ENCODE measurements at regions not wholly inside any gene's neighbourhood (a gene's known extent, or its start where the extent isn't known, plus 50 kb on each side); places are given as distances from the start of the nearest gene placed in this dataset.

DNA sequence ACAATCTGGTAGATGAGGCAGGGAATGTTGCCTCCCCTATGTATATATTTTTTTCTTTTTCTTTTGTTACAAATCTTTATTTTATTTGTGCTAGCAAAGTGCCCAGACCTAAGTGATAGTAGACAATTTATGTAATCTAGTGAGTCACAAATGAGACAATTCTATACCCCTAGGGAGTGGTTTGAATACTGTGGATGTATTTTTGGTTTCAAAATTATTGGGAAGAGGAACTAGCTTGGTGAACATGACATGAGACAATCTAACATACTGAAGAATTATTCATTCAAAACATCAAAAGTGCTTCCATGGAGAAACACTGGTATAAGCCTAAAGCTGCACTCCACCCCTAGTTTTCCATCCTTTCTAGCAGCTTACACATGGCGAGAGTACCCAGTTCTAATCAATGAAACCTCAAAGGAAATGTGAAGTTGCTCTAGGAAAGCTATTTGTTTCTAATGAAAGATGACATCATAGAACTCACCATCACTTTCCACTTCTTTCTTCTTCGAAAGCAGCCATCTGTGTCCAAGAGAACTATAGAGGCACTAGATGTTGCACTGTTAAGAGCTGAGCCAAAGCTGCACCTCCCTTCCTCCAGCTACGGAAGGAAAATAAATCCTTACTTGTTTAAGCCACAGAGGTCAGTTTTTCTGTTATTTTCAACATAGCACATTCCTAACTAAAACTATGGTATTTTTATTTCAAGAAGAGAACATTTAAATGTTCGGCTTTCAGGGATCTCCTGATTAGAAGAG, 764.6 kb downstream of the LTN1 start:
- DNase-seq (no peak), ATAC-seq (no peak)
- Mint-ChIP-seq H3K27ac (no peak overlapping the region), H3K36me3 (ENCODE audit: low read depth) (no peaks in the 10 kb centered on the region), H3K4me3 (no peak overlapping the region), H3K4me1 (no peaks in the 10 kb centered on the region), H3K27me3 (peaks cover 4% of the 10 kb centered on the region)
- no peaks in the 10 kb centered on the region for H3K9me3 ChIP-seq (ENCODE audit: control insufficient read depth, low read length, poor library complexity, severe bottlenecking)

DNA sequence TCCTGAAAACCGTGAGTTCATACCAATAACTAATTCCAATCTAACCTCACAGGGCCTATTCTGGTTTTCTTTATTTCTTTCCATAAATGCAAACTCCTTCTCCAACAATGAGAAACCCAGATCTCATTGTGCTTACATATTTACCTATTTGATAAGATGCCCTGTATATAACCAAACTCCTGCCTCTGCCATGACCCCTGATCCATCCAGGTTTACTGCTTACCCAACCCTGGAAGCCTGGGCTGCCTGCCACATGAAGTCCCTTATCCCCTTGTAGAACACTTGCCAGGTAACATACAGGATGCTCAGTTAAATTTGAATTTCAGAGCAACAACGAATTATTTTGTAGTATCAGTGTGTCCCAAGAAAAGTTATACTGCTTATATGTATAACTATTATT, 766.1 kb downstream of the LTN1 start:
- no peak for ATAC-seq
- peaks cover 2% of the 10 kb centered on the region for H3K27me3 Mint-ChIP-seq
- no peak for DNase-seq
- no peak overlapping the region for H3K4me3 Mint-ChIP-seq
- H3K4me1 Mint-ChIP-seq, result no peaks in the 10 kb centered on the region
- no peak overlapping the region for H3K27ac Mint-ChIP-seq
- no peaks in the 10 kb centered on the region for H3K9me3 ChIP-seq (ENCODE audit: control insufficient read depth, low read length, poor library complexity, severe bottlenecking)
- no peaks in the 10 kb centered on the region for H3K36me3 Mint-ChIP-seq (ENCODE audit: low read depth)

DNA sequence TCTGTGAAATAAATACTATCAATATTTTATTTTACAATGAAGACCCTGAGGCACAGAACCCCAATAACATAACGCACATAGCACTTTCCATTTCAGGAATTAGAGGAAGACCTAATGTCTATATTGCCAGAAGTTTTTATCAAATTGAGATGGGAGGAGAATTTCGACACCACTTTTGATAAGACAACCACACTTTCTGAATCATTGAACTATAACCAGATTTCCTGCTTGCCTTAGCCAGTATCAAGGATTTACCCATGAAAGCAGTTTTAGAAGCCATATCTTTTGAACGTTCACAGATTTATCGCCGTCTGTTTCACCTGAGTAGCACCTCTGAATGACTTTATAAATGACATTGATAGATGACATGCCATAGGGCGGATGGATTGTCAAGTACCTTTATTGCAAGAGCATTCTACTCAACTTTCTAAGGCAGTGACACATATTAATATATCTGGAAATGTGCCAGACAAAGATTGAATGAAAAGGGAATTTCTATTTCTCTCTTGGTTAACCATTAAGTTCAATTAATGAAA, 768.4 kb downstream of the LTN1 start:
- no peak for ATAC-seq
- H3K4me1 Mint-ChIP-seq, result no peaks in the 10 kb centered on the region
- H3K4me3 Mint-ChIP-seq, result no peak overlapping the region
- H3K27ac Mint-ChIP-seq, result no peak overlapping the region
- DNase-seq, result no peak
- no peaks in the 10 kb centered on the region for H3K27me3 Mint-ChIP-seq
- H3K9me3 ChIP-seq (ENCODE audit: control insufficient read depth, low read length, poor library complexity, severe bottlenecking), result no peaks in the 10 kb centered on the region
- no peaks in the 10 kb centered on the region for H3K36me3 Mint-ChIP-seq (ENCODE audit: low read depth)

DNA sequence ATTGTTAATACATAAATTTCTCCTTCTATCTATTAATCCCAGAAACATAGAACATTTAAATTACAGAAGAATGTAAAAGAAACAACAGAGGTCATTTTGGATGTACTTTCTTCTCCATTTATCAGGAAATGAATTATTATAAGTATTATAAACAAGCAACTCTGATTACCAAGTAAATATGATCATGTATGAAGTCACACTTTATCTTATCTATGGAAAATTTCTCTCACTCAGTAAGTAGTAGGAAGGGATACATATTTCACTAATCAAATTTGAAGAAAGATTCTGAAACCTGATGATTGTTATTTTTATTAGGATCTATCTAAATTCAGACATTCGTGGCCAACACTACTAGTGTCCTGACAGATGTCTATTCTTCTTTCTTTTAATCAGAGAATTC, 770.7 kb downstream of the LTN1 start:
- H3K27ac Mint-ChIP-seq, result no peak overlapping the region
- H3K9me3 ChIP-seq (ENCODE audit: control insufficient read depth, low read length, poor library complexity, severe bottlenecking), result no peaks in the 10 kb centered on the region
- H3K36me3 Mint-ChIP-seq (ENCODE audit: low read depth), result no peaks in the 10 kb centered on the region
- ATAC-seq (no peak), DNase-seq (no peak)
- H3K4me3 Mint-ChIP-seq, result no peak overlapping the region
- H3K27me3 Mint-ChIP-seq, result no peaks in the 10 kb centered on the region
- no peaks in the 10 kb centered on the region for H3K4me1 Mint-ChIP-seq

DNA sequence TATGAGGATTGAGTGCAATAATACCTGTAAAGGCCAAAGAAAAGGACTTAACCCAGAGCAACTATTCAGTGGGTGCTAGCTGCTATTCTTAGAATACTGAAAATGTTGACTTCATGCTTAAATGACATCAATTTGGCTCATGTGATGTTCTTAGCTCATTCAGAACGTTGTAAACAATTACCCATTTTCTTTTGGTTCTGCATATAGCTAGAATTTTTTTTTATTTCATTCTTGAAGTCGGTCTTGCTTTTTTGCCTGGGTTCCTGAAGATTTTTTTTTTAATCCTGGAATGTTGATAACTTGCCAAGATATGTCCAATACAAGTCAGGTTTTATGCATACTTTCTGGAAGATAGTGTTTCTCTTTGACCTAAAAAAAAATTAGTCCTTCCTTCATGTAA, 772.0 kb downstream of the LTN1 start:
- Mint-ChIP-seq H3K4me1 (no peaks in the 10 kb centered on the region), H3K27me3 (no peaks in the 10 kb centered on the region), H3K27ac (no peak overlapping the region), H3K36me3 (ENCODE audit: low read depth) (no peaks in the 10 kb centered on the region), H3K4me3 (no peak overlapping the region)
- DNase-seq (no peak), ATAC-seq (no peak)
- H3K9me3 ChIP-seq (ENCODE audit: control insufficient read depth, low read length, poor library complexity, severe bottlenecking), result no peaks in the 10 kb centered on the region

- H3K4me3 Mint-ChIP-seq, result no peak overlapping the region
- DNase-seq (no peak), ATAC-seq (no peak)
- no peaks in the 10 kb centered on the region for H3K36me3 Mint-ChIP-seq (ENCODE audit: low read depth)
- no peaks in the 10 kb centered on the region for H3K27me3 Mint-ChIP-seq
- no peak overlapping the region for H3K27ac Mint-ChIP-seq
- no peaks in the 10 kb centered on the region for H3K9me3 ChIP-seq (ENCODE audit: control insufficient read depth, low read length, poor library complexity, severe bottlenecking)
- H3K4me1 Mint-ChIP-seq, result no peaks in the 10 kb centered on the region
Observed at GRCh38 chr21:28216976-28217523, 775.6 kb downstream of the LTN1 start.

DNA sequence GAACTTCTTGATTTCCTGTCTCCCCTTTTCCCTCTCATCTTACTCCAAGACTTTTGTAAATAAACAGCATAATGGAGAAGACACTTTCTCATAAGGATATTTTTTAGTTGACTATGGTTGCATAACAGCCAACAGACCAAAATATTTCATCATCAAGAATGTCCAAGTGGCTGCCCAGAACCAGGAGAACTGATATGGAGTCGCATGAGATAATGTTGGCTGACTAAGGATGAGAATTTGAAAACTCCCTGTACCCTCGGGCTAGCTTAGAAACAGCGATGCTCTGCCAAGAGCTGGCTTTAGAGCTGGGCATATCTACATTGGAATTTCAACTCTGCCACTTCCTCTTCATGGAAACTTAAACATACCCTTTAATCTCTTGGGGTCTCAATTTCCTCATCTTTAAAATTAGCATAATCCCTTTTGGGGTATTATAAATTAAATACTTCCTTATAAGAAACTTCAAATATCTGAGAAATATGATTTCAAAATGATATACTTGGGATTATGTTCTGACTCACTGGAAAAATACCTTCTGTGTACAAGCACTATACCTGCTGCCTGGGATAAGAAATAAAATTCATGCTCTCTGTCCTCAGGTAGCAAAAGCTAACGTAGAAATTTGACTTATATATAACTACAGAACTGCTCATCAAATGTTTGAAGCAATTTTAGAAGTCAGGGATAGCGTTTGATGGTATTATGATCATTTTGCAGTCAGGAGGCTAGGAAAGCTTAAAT, 777.3 kb downstream of the LTN1 start:
- no peak overlapping the region for H3K27ac Mint-ChIP-seq

GRCh38 chr21:28214786-28215185, 777.9 kb downstream of the LTN1 start:
- DNase-seq (no peak), ATAC-seq (no peak)
- H3K27me3 Mint-ChIP-seq, result no peaks in the 10 kb centered on the region
- no peaks in the 10 kb centered on the region for H3K4me1 Mint-ChIP-seq
- no peaks in the 10 kb centered on the region for H3K9me3 ChIP-seq (ENCODE audit: control insufficient read depth, low read length, poor library complexity, severe bottlenecking)
- H3K36me3 Mint-ChIP-seq (ENCODE audit: low read depth), result no peaks in the 10 kb centered on the region
- H3K4me3 Mint-ChIP-seq, result no peak overlapping the region
- no peak overlapping the region for H3K27ac Mint-ChIP-seq

More for the DNA sequence above, 777.3 kb downstream of the LTN1 start:
- H3K9me3 ChIP-seq (ENCODE audit: control insufficient read depth, low read length, poor library complexity, severe bottlenecking), result no peaks in the 10 kb centered on the region
- ATAC-seq (no peak), DNase-seq (no peak)
- Mint-ChIP-seq H3K4me1 (no peaks in the 10 kb centered on the region), H3K4me3 (no peak overlapping the region), H3K36me3 (ENCODE audit: low read depth) (no peaks in the 10 kb centered on the region), H3K27me3 (no peaks in the 10 kb centered on the region)

DNA sequence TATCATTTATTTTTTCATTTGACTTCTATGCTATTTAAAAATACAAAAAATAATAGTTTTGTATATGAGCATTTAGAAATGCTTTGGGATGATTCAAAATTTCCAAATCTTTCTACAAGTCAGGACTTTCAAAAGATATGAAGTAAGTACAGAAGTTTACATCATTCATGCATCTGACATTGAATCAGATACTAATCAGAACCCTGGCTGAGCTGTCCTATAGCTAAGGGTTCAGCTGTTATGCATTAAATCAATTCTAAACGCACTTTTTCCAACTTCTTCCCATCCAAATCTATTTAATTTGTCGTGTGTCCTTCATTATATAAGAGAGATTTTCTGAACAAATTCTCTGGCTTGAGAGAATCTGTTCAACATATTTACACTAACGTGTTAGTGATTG, 779.4 kb downstream of the LTN1 start:
- Mint-ChIP-seq H3K27ac (no peak overlapping the region), H3K4me3 (no peak overlapping the region), H3K4me1 (no peaks in the 10 kb centered on the region), H3K36me3 (ENCODE audit: low read depth) (no peaks in the 10 kb centered on the region), H3K27me3 (no peaks in the 10 kb centered on the region)
- ATAC-seq (no peak), DNase-seq (no peak)
- H3K9me3 ChIP-seq (ENCODE audit: control insufficient read depth, low read length, poor library complexity, severe bottlenecking), result no peaks in the 10 kb centered on the region

- H3K36me3 Mint-ChIP-seq (ENCODE audit: low read depth), result no peaks in the 10 kb centered on the region
Observed at GRCh38 chr21:28212061-28212460, 780.6 kb downstream of the LTN1 start.

GRCh38 chr21:28207436-28208173, 785.1 kb downstream of the LTN1 start:
- ATAC-seq (no peak), DNase-seq (no peak)
- Mint-ChIP-seq H3K4me3 (no peak overlapping the region), H3K4me1 (no peaks in the 10 kb centered on the region), H3K36me3 (ENCODE audit: low read depth) (no peaks in the 10 kb centered on the region), H3K27ac (no peak overlapping the region), H3K27me3 (no peaks in the 10 kb centered on the region)
- no peaks in the 10 kb centered on the region for H3K9me3 ChIP-seq (ENCODE audit: control insufficient read depth, low read length, poor library complexity, severe bottlenecking)

More at GRCh38 chr21:28212061-28212460, 780.6 kb downstream of the LTN1 start:
- ATAC-seq, result no peak
- Mint-ChIP-seq H3K4me3 (no peak overlapping the region), H3K27me3 (no peaks in the 10 kb centered on the region), H3K4me1 (no peaks in the 10 kb centered on the region), H3K27ac (no peak overlapping the region)
- DNase-seq, result no peak
- H3K9me3 ChIP-seq (ENCODE audit: control insufficient read depth, low read length, poor library complexity, severe bottlenecking), result no peaks in the 10 kb centered on the region

- no peaks in the 10 kb centered on the region for H3K27me3 Mint-ChIP-seq
Observed at GRCh38 chr21:28200726-28201125, 792.0 kb downstream of the LTN1 start.

DNA sequence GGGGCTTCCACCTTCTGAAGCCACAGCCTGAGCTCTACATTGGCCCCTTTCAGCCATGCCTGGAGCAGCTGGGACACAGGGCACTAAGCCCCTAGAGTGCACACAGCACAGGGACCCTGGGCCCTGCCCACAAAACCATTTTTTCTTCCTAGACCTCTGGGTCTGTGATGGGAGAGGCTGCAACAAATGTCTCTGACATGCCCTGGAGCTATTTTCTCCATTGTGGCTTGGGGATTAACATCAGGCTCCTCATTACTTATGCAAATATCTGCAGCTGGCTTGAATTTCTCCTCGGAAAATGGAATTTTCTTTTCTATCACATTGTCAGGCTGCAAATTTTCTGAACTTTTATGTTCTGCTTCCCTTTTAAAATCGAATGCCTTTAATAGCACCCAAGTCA, 795.7 kb downstream of the LTN1 start:
- H3K4me3 Mint-ChIP-seq, result no peak overlapping the region
- no peak for ATAC-seq

More at GRCh38 chr21:28200726-28201125, 792.0 kb downstream of the LTN1 start:
- Mint-ChIP-seq H3K4me1 (no peaks in the 10 kb centered on the region), H3K4me3 (no peak overlapping the region), H3K27ac (no peak overlapping the region), H3K36me3 (ENCODE audit: low read depth) (no peaks in the 10 kb centered on the region)
- no peak for DNase-seq
- no peaks in the 10 kb centered on the region for H3K9me3 ChIP-seq (ENCODE audit: control insufficient read depth, low read length, poor library complexity, severe bottlenecking)
- no peak for ATAC-seq

More for the DNA sequence above, 795.7 kb downstream of the LTN1 start:
- H3K36me3 Mint-ChIP-seq (ENCODE audit: low read depth), result no peaks in the 10 kb centered on the region
- no peak overlapping the region for H3K27ac Mint-ChIP-seq
- H3K9me3 ChIP-seq (ENCODE audit: control insufficient read depth, low read length, poor library complexity, severe bottlenecking), result no peaks in the 10 kb centered on the region
- H3K4me1 Mint-ChIP-seq, result no peaks in the 10 kb centered on the region
- no peaks in the 10 kb centered on the region for H3K27me3 Mint-ChIP-seq
- DNase-seq, result no peak
